Keratinocyte (primary cell): ENCODE measurements at regions not wholly inside any gene's neighbourhood (a gene's known extent, or its start where the extent isn't known, plus 50 kb on each side); places are given as distances from the start of the nearest gene placed in this dataset.

Experiments
- DNase-seq: peaks from one replicate; pipeline ENCODE4 v3.0.0-alpha.2; 2011; ENCODE audit warnings: low read depth, missing footprints, low spot score
- FAIRE-seq: peaks from 2 replicates; lab custom pipeline; 2011; peaks lifted over from hg19 to GRCh38; lab: Jason Lieb, UNC
- H2AFZ ChIP-seq: 2 replicates; pipeline ENCODE4 v1.6.0; 2012; ENCODE audit warnings: low read length, control low read depth, inconsistent platforms; ENCODE audit not compliant: control insufficient read depth
- H3K27ac ChIP-seq: 2 replicates; pipeline ENCODE4 v1.5.1; 2011; ENCODE audit warnings: low read length; ENCODE audit not compliant: control insufficient read depth, insufficient read depth
- H3K27me3 ChIP-seq: 3 replicates; pipeline ENCODE4 v1.6.0; 2011; ENCODE audit warnings: low read length; ENCODE audit not compliant: control insufficient read depth, insufficient read depth; ENCODE audit errors: extremely low read depth
- H3K36me3 ChIP-seq, 2 experiments: 2 replicates in 1 of 2; 3 replicates in 1 of 2; pipeline ENCODE4 v1.5.1; 2011; ENCODE audit warnings: low read length in 2 of 2, mild to moderate bottlenecking in 1 of 2; ENCODE audit not compliant: control insufficient read depth in 2 of 2, insufficient read depth in 2 of 2; ENCODE audit errors: extremely low read depth in 1 of 2
- H3K4me1 ChIP-seq: 3 replicates; pipeline ENCODE4 v1.5.1; 2011; ENCODE audit warnings: low read length; ENCODE audit not compliant: control insufficient read depth, insufficient read depth; ENCODE audit errors: extremely low read depth
- H3K4me2 ChIP-seq: 3 replicates; pipeline ENCODE4 v1.6.0; 2011; ENCODE audit warnings: low read depth, low read length; ENCODE audit not compliant: control insufficient read depth, insufficient read depth; ENCODE audit errors: extremely low read depth
- H3K4me3 ChIP-seq, 3 experiments: fragments of 200-600 bp in 1 of 3; sonication (generic) in 1 of 3; 2 replicates in 2 of 3; 3 replicates in 1 of 3; pipeline ENCODE4 v1.5.1; 2011 to 2016; ENCODE audit warnings: low read length in 3 of 3, mild to moderate bottlenecking in 3 of 3, control low read depth in 2 of 3, inconsistent platforms in 1 of 3, low read depth in 1 of 3, mixed read lengths in 1 of 3, mixed run types in 1 of 3, moderate library complexity in 1 of 3; ENCODE audit not compliant: control insufficient read depth in 2 of 3, insufficient read depth in 2 of 3; ENCODE audit errors: extremely low read depth in 1 of 3
- H3K79me2 ChIP-seq: 2 replicates; pipeline ENCODE4 v1.6.0; 2012; ENCODE audit warnings: low read length; ENCODE audit not compliant: control insufficient read depth, insufficient read depth
- H3K9ac ChIP-seq: 3 replicates; pipeline ENCODE4 v1.6.0; 2011; ENCODE audit warnings: low read length; ENCODE audit not compliant: control insufficient read depth, insufficient read depth; ENCODE audit errors: extremely low read depth
- H3K9me1 ChIP-seq: 3 replicates; pipeline ENCODE4 v1.6.0; 2011; ENCODE audit warnings: low read length; ENCODE audit not compliant: control insufficient read depth, insufficient read depth; ENCODE audit errors: extremely low read depth
- H3K9me3 ChIP-seq: 2 replicates; pipeline ENCODE4 v1.5.1; 2012; ENCODE audit warnings: low read depth, low read length; ENCODE audit not compliant: control insufficient read depth
- H4K20me1 ChIP-seq: 3 replicates; pipeline ENCODE4 v1.6.0; 2011; ENCODE audit warnings: low read length; ENCODE audit not compliant: control insufficient read depth, insufficient read depth; ENCODE audit errors: extremely low read depth
- CTCF ChIP-seq, 3 experiments: IDR thresholded peaks in 1 of 3; conservative IDR thresholded peaks in 1 of 3; optimal IDR thresholded peaks in 1 of 3; 2 replicates in 2 of 3; 3 replicates in 1 of 3; pipeline versions ENCODE3 to v1.5.1; 2011; ENCODE audit warnings: low read length in 3 of 3, mild to moderate bottlenecking in 3 of 3, moderate library complexity in 2 of 3, control low read depth in 1 of 3, inconsistent platforms in 1 of 3; ENCODE audit not compliant: insufficient read depth in 2 of 3; ENCODE audit errors: extremely low read depth in 1 of 3
- EZH2 ChIP-seq: IDR thresholded peaks from one replicate; pipeline ENCODE4 v1.6.1; 2012; ENCODE audit warnings: inconsistent platforms, mild to moderate bottlenecking, low read length, moderate library complexity
- dilution Hi-C: fragments of 300-500 bp; cut with MboI; formaldehyde crosslinking; loops from one replicate; pipeline ENCODE4 v1.7.0; 2020; ENCODE audit warnings: low sequenced_read_pairs; ENCODE audit not compliant: extremely low pct_ligation_motif_present

- no peak for FAIRE-seq
- Histone ChIP-seq H3K4me2 (no peak overlapping the region), H3K4me3 (no peak overlapping the region), H3K9ac (no peak overlapping the region), H3K27ac (no peak overlapping the region), H3K9me1 (no peaks in the 10 kb centered on the region), H2AFZ (no peak overlapping the region), H3K79me2 (no peaks in the 10 kb centered on the region), H3K9me3 (no peaks in the 10 kb centered on the region), H4K20me1 (no peaks in the 10 kb centered on the region), H3K36me3 (no peaks in the 10 kb centered on the region), H3K4me1 (peaks cover 18% of the 10 kb centered on the region), H3K27me3 (no peaks in the 10 kb centered on the region)
- dilution Hi-C loops = no loop called here
- DNase-seq = no peak
- TF ChIP-seq EZH2 (no peak), CTCF (optimal IDR thresholded peaks at IDR 0.05 in 1 of 3, IDR thresholded peaks at IDR 0.05 in 1 of 3, conservative IDR thresholded peaks at IDR 0.05 in 1 of 3; ENCODE audit: extremely low read depth in 1 of 3, insufficient read depth in 2 of 3, low read length in 3 of 3) (no peak)
Observed at GRCh38 chr16:65779201-65779600, 587.3 kb upstream of the CDH5 start.

- Histone ChIP-seq H3K36me3 (no peaks in the 10 kb centered on the region), H4K20me1 (no peaks in the 10 kb centered on the region), H3K27ac (no peak overlapping the region), H2AFZ (no peak overlapping the region), H3K79me2 (no peaks in the 10 kb centered on the region), H3K4me2 (no peak overlapping the region), H3K4me1 (peaks cover 3% of the 10 kb centered on the region), H3K9ac (no peak overlapping the region), H3K27me3 (no peaks in the 10 kb centered on the region), H3K9me3 (no peaks in the 10 kb centered on the region), H3K4me3 (no peak overlapping the region), H3K9me1 (no peaks in the 10 kb centered on the region)
- dilution Hi-C loops = no loop called here
- DNase-seq (no peak), FAIRE-seq (no peak)
- no peak for TF ChIP-seq CTCF (optimal IDR thresholded peaks at IDR 0.05 in 1 of 3, IDR thresholded peaks at IDR 0.05 in 1 of 3, conservative IDR thresholded peaks at IDR 0.05 in 1 of 3; ENCODE audit: extremely low read depth in 1 of 3, insufficient read depth in 2 of 3, low read length in 3 of 3)
- TF ChIP-seq EZH2 = no peak
Observed at GRCh38 chr16:65776639-65777183, 589.8 kb upstream of the CDH5 start.
